ENCODE measurements at regions not wholly inside any gene's neighbourhood (a gene's known extent, or its start where the extent isn't known, plus 50 kb on each side); places are given as distances from the start of the nearest gene placed in this dataset.

GRCh38 chr10:126770809-126771208, 100.3 kb upstream of the C10orf90 start:
- no peak overlapping the region for H3K4ac ChIP-seq (ENCODE audit: low read depth, low read length)
- H4K91ac ChIP-seq (ENCODE audit: insufficient read depth, low read depth, low read length): no peak overlapping the region
- H3K9me1 ChIP-seq (ENCODE audit: insufficient read depth, low read length): no peaks in the 10 kb centered on the region
- no peak overlapping the region for H3K27ac ChIP-seq (ENCODE audit: insufficient read depth, low read length)
- H3K36me3 ChIP-seq (ENCODE audit: control insufficient read depth, insufficient read depth, low read length): no peaks in the 10 kb centered on the region
- no peaks in the 10 kb centered on the region for H3K79me1 ChIP-seq (ENCODE audit: low read depth in 1 of 2, low read length in 2 of 2)
- H3K9me3 ChIP-seq (ENCODE audit: control insufficient read depth, insufficient read depth, low read length): no peaks in the 10 kb centered on the region
- H3K27me3 ChIP-seq (ENCODE audit: control insufficient read depth, insufficient read depth, low read length): no peaks in the 10 kb centered on the region
- intact Hi-C loops (cut with micrococcal nuclease): no loop called here
- no peak overlapping the region for H2BK15ac ChIP-seq (ENCODE audit: low read depth, low read length)
- no peak overlapping the region for H3K4me2 ChIP-seq (ENCODE audit: low read depth, low read length)
- no peak overlapping the region for H3K4me3 ChIP-seq (ENCODE audit: insufficient read depth, low read depth, low read length)
- DNase-seq (no peak), ATAC-seq (ENCODE audit: low read depth) (no peak)
- H4K20me1 ChIP-seq (ENCODE audit: insufficient read depth, low read length): no peaks in the 10 kb centered on the region
- H2AK5ac ChIP-seq (ENCODE audit: low read depth, low read length): no peak overlapping the region
- H3K4me1 ChIP-seq (ENCODE audit: control insufficient read depth, insufficient read depth, low read length): no peaks in the 10 kb centered on the region
- TF ChIP-seq FOS (IDR thresholded peaks at IDR 0.05; ENCODE audit: low read depth, low read length): no peak
- TF ChIP-seq SMC3 (IDR thresholded peaks at IDR 0.05; ENCODE audit: low read depth, low read length): no peak
- TF ChIP-seq MAZ (IDR thresholded peaks at IDR 0.05; ENCODE audit: borderline replicate concordance, low read depth, low read length): no peak
- no peak overlapping the region for H2AFZ ChIP-seq (replicated peaks; ENCODE audit: low read length, poor library complexity)
- H2BK20ac ChIP-seq (ENCODE audit: low read depth, low read length): no peak overlapping the region
- CTCF ChIA-PET: no interaction called here
- no peak overlapping the region for H2AK9ac ChIP-seq (replicated peaks; ENCODE audit: low read depth, low read length, poor library complexity)
- H4K8ac ChIP-seq (ENCODE audit: low read depth in 2 of 2, low read length in 2 of 2): no peak overlapping the region
- no TSS peak for BruUV-seq (replicated peaks)
- dilution Hi-C loops (cut with HindIII; ENCODE audit: low sequenced_read_pairs, unreplicated experiment): no loop called here
- no peak overlapping the region for H2BK5ac ChIP-seq (ENCODE audit: low read depth, low read length, poor library complexity, severe bottlenecking)
- H3K23ac ChIP-seq (ENCODE audit: low read depth, low read length): no peak overlapping the region
- H3K9ac ChIP-seq (ENCODE audit: low read depth, low read length): no peak overlapping the region
- no peak overlapping the region for H3K56ac ChIP-seq (ENCODE audit: extremely low read depth, insufficient read depth, low read length)
- no peak overlapping the region for H2BK120ac ChIP-seq (ENCODE audit: low read depth, low read length)
- no peak overlapping the region for H3K18ac ChIP-seq (ENCODE audit: low read depth, low read length)
- no peak overlapping the region for H4K5ac ChIP-seq (ENCODE audit: low read depth, low read length)
- in situ Hi-C loops (cut with MboI; ENCODE audit: low sequenced_read_pairs): no loop called here
- H3K14ac ChIP-seq (replicated peaks; ENCODE audit: low read depth, low read length): no peak overlapping the region
- POLR2A ChIA-PET (ENCODE audit: unreplicated experiment): no interaction called here
- WGBS, 2 experiments (ENCODE audit: extremely low coverage in 2 of 2, insufficient read length in 1 of 2): no CpG with 5 or more reads among the region's 2 CpGs

Data from IMR-90 (cell line).